Panc1 (cell line): ENCODE measurements at regions not wholly inside any gene's neighbourhood (a gene's known extent, or its start where the extent isn't known, plus 50 kb on each side); places are given as distances from the start of the nearest gene placed in this dataset.

Source experiments
- ATAC-seq: fragments of 200-7000 bp; cut with Tn5 transposase; 2 replicates; pipeline ENCODE4 v1.9.1; 2020; ENCODE audit warnings: mild to moderate bottlenecking, moderate library complexity
- BruUV-seq: library from RNA; stranded (reverse); fragments of 400-500 nt; replicated peaks from 2 replicates; lab custom pipeline; 2021; lab: Mats Ljungman, UMichigan
- CTCF ChIA-PET: fragments of 300-600 bp; sonication (Branson Sonifier 250); formaldehyde crosslinking; loops from one replicate; lab custom pipeline; 2022; ENCODE audit warnings: antibody characterized with exemption; lab: Charles Lee
- POLR2A ChIA-PET: fragments of 300-600 bp; sonication (Branson Sonifier 250); formaldehyde crosslinking; loops from one replicate; lab custom pipeline; 2022; ENCODE audit warnings: antibody characterized with exemption; lab: Charles Lee
- DNase-seq: peaks from one replicate; pipeline ENCODE4 v3.0.0-alpha.2; 2010; ENCODE audit warnings: low read depth, low spot score
- H3K27ac ChIP-seq: 2 replicates; pipeline ENCODE4 v1.5.1; 2011; ENCODE audit warnings: mild to moderate bottlenecking, low read length, inconsistent platforms
- H3K27me3 ChIP-seq: fragments of 200-500 bp; sonication (Bioruptor generic); 2 replicates; pipeline ENCODE4 v1.6.0; 2014; ENCODE audit warnings: low read length, inconsistent platforms; ENCODE audit not compliant: control insufficient read depth, insufficient read depth
- H3K36me3 ChIP-seq: fragments of 200-500 bp; sonication (Bioruptor generic); 2 replicates; pipeline ENCODE4 v1.5.1; 2014; ENCODE audit warnings: inconsistent platforms, mild to moderate bottlenecking, low read length, moderate library complexity; ENCODE audit not compliant: control insufficient read depth, insufficient read depth
- H3K4me1 ChIP-seq: 2 replicates; pipeline ENCODE4 v1.5.1; 2011; ENCODE audit warnings: inconsistent platforms, mild to moderate bottlenecking, low read length, moderate library complexity; ENCODE audit not compliant: control insufficient read depth, insufficient read depth
- H3K4me3 ChIP-seq, 2 experiments: 2 replicates each; pipeline ENCODE4 v1.5.1; 2011 to 2012; ENCODE audit warnings: low read depth in 2 of 2, low read length in 2 of 2, mild to moderate bottlenecking in 2 of 2, inconsistent platforms in 1 of 2, moderate library complexity in 1 of 2
- H3K9me3 ChIP-seq: fragments of 200-500 bp; sonication (Bioruptor generic); 2 replicates; pipeline ENCODE4 v1.5.1; 2014; ENCODE audit warnings: low read depth, mild to moderate bottlenecking, inconsistent platforms, low read length, moderate library complexity; ENCODE audit not compliant: control insufficient read depth, insufficient read depth
- CTCF ChIP-seq: fragments of 450-650 bp; IDR thresholded peaks from 2 replicates; pipeline ENCODE4 v1.5.1; 2017; ENCODE audit warnings: mild to moderate bottlenecking
- POLR2AphosphoS5 ChIP-seq: IDR thresholded peaks from 2 replicates; pipeline ENCODE4 v1.6.1; 2012; ENCODE audit warnings: mild to moderate bottlenecking, low read depth, low read length, moderate library complexity
- SIN3A ChIP-seq: IDR thresholded peaks from 2 replicates; pipeline ENCODE4 v1.6.1; 2012; ENCODE audit warnings: low read depth, mild to moderate bottlenecking, low read length, moderate library complexity, borderline replicate concordance; ENCODE audit not compliant: insufficient read depth
- TCF7L2 ChIP-seq: IDR thresholded peaks from 2 replicates; pipeline ENCODE4 v1.6.1; 2011; ENCODE audit warnings: mild to moderate bottlenecking, low read depth, low read length, inconsistent platforms
- in situ Hi-C: cut with HindIII; loops from 2 replicates; pipeline ENCODE4 v1.10.0; 2016; ENCODE audit warnings: low sequenced_read_pairs, low pct_unique_long_range_greater_than_20kb
- intact Hi-C: fragments of 100-400 bp; cut with micrococcal nuclease; formaldehyde crosslinking; loops from one replicate; pipeline ENCODE4 v1.10.0; 2022; ENCODE audit not compliant: unreplicated experiment
- TF ChIP-seq, protein P1 (sequence below), 2 experiments: IDR thresholded peaks; 2 replicates each; pipeline ENCODE4 v1.6.1; 2011 to 2012; ENCODE audit warnings: low read depth in 2 of 2, control low read depth in 1 of 2, low read length in 1 of 2, mild to moderate bottlenecking in 1 of 2, moderate library complexity in 1 of 2; ENCODE audit not compliant: insufficient read depth in 1 of 2

GRCh38 chr1:194903524-194903923 lies 1704.7 kb downstream of the KCNT2 start:
- no peaks in the 10 kb centered on the region for H3K4me1 ChIP-seq
- ATAC-seq (no peak), DNase-seq (no peak)
- intact Hi-C loops (no loop called here), in situ Hi-C loops (no loop called here)
- CTCF ChIA-PET: no interaction called here
- no peaks in the 10 kb centered on the region for H3K9me3 ChIP-seq
- H3K27ac ChIP-seq: no peak overlapping the region
- no peak overlapping the region for H3K4me3 ChIP-seq
- POLR2A ChIA-PET: no interaction called here
- H3K27me3 ChIP-seq: no peaks in the 10 kb centered on the region
- TF ChIP-seq TCF7L2: no peak
- no peak for TF ChIP-seq CTCF
- TF ChIP-seq POLR2AphosphoS5: no peak
- TF ChIP-seq, protein P1, sequence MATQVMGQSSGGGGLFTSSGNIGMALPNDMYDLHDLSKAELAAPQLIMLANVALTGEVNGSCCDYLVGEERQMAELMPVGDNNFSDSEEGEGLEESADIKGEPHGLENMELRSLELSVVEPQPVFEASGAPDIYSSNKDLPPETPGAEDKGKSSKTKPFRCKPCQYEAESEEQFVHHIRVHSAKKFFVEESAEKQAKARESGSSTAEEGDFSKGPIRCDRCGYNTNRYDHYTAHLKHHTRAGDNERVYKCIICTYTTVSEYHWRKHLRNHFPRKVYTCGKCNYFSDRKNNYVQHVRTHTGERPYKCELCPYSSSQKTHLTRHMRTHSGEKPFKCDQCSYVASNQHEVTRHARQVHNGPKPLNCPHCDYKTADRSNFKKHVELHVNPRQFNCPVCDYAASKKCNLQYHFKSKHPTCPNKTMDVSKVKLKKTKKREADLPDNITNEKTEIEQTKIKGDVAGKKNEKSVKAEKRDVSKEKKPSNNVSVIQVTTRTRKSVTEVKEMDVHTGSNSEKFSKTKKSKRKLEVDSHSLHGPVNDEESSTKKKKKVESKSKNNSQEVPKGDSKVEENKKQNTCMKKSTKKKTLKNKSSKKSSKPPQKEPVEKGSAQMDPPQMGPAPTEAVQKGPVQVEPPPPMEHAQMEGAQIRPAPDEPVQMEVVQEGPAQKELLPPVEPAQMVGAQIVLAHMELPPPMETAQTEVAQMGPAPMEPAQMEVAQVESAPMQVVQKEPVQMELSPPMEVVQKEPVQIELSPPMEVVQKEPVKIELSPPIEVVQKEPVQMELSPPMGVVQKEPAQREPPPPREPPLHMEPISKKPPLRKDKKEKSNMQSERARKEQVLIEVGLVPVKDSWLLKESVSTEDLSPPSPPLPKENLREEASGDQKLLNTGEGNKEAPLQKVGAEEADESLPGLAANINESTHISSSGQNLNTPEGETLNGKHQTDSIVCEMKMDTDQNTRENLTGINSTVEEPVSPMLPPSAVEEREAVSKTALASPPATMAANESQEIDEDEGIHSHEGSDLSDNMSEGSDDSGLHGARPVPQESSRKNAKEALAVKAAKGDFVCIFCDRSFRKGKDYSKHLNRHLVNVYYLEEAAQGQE (IDR thresholded peaks at IDR 0.05; ENCODE audit: insufficient read depth in 1 of 2, low read depth in 2 of 2, low read length in 1 of 2): no peak
- TF ChIP-seq SIN3A: no peak
- BruUV-seq: no TSS peak
- no peaks in the 10 kb centered on the region for H3K36me3 ChIP-seq

DNA sequence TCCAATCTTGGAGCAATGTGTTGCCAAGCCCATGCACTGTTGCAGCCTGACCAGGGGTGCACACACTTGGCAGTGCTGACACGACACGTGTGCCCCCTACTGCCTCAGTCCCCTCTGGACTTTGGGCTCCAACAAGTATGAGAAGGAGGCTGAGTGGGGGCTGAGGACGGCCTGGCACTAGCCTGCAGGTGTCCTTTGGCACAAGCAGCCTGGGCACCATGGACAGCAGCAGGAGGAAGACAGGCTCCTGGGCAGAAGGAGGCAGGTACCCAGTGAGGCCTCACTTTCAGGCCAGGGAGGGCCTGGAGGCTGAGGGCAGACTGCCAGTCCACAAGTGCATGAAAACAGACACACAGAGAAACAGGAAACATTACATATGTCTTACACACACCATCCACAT lies 1702.9 kb upstream of the B3GALT2 start:
- H3K9me3 ChIP-seq: no peaks in the 10 kb centered on the region
- no peaks in the 10 kb centered on the region for H3K4me1 ChIP-seq
- POLR2A ChIA-PET: no interaction called here
- TF ChIP-seq, protein P1 (IDR thresholded peaks at IDR 0.05; ENCODE audit: insufficient read depth in 1 of 2, low read depth in 2 of 2, low read length in 1 of 2): peak; percentile 64 to 82
- TF ChIP-seq SIN3A: no peak
- TF ChIP-seq POLR2AphosphoS5: no peak
- ATAC-seq (no peak), DNase-seq (no peak)
- no peaks in the 10 kb centered on the region for H3K36me3 ChIP-seq
- no TSS peak for BruUV-seq
- intact Hi-C loops (no loop called here), in situ Hi-C loops (no loop called here)
- H3K27ac ChIP-seq: no peak overlapping the region
- no peaks in the 10 kb centered on the region for H3K27me3 ChIP-seq
- CTCF ChIA-PET: no interaction called here
- H3K4me3 ChIP-seq: no peak overlapping the region
